IPS DF 4.7 (cell line): ENCODE measurements at regions not wholly inside any gene's neighbourhood (a gene's known extent, or its start where the extent isn't known, plus 50 kb on each side); places are given as distances from the start of the nearest gene placed in this dataset.

ENCODE experiments used
- DNase-seq: peaks from one replicate; pipeline ENCODE4 v3.0.0-alpha.2; 2013; ENCODE audit warnings: low spot score; ENCODE audit errors: extremely low read depth

- no peak for DNase-seq
Observed at GRCh38 chr7:42385912-42386311, 148.9 kb upstream of the GLI3 start.

- DNase-seq = no peak
Observed at GRCh38 chr7:42381161-42381560, 144.2 kb upstream of the GLI3 start.

- no peak for DNase-seq
Observed at GRCh38 chr7:42380401-42380800, 143.4 kb upstream of the GLI3 start.

GRCh38 chr7:42378149-42378548 is 141.1 kb upstream of the GLI3 start:
- no peak for DNase-seq

GRCh38 chr7:42373285-42373684 is 136.3 kb upstream of the GLI3 start:
- DNase-seq = no peak

GRCh38 chr7:42372479-42372878 is 135.5 kb upstream of the GLI3 start:
- DNase-seq = no peak

- DNase-seq = no peak
Observed at GRCh38 chr7:42359946-42360345, 122.9 kb upstream of the GLI3 start.

- DNase-seq = no peak
Observed at GRCh38 chr7:42351316-42351935, 114.4 kb upstream of the GLI3 start.

GRCh38 chr7:42350801-42351200 is 113.8 kb upstream of the GLI3 start:
- no peak for DNase-seq

GRCh38 chr7:42348631-42349030 is 111.6 kb upstream of the GLI3 start:
- no peak for DNase-seq

GRCh38 chr7:42348071-42348470 is 111.1 kb upstream of the GLI3 start:
- no peak for DNase-seq

- no peak for DNase-seq
Observed at GRCh38 chr7:42347616-42348015, 110.6 kb upstream of the GLI3 start.

GRCh38 chr7:42345478-42346299 is 108.7 kb upstream of the GLI3 start:
- DNase-seq = no peak

- DNase-seq = no peak
Observed at GRCh38 chr7:42344198-42344755, 107.3 kb upstream of the GLI3 start.

- no peak for DNase-seq
Observed at GRCh38 chr7:42342381-42342780, 105.4 kb upstream of the GLI3 start.

- no peak for DNase-seq
Observed at GRCh38 chr7:42340436-42340835, 103.4 kb upstream of the GLI3 start.

GRCh38 chr7:42338916-42339540 is 102.0 kb upstream of the GLI3 start:
- DNase-seq = no peak

GRCh38 chr7:42338231-42338915 is 101.4 kb upstream of the GLI3 start:
- no peak for DNase-seq

GRCh38 chr7:42337225-42337905 is 100.4 kb upstream of the GLI3 start:
- no peak for DNase-seq

- DNase-seq = no peak
Observed at GRCh38 chr7:42332605-42333222, 95.7 kb upstream of the GLI3 start.

GRCh38 chr7:42319631-42320030 is 82.6 kb upstream of the GLI3 start:
- no peak for DNase-seq
